ENCODE measurements at regions not wholly inside any gene's neighbourhood (a gene's known extent, or its start where the extent isn't known, plus 50 kb on each side); places are given as distances from the start of the nearest gene placed in this dataset.

DNA sequence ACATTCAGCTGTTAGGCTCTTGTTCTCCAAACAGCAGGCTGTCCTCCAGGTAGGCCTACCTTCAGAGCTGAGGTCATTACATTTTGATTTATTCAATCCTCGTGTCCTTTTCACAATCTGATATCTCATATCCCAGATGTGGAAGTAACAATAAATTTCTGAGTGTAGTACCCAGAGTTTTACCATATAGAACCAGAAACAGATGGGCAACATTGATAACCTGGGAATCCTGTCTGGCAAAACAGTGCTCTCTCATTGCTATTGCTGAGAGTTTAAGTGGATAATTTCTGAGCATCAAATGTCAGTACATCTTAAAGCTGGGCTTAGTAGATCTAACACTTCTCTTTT, 1007.8 kb downstream of the REEP3 start:
- Histone ChIP-seq H3K9ac (ENCODE audit: low read length) (no peak overlapping the region), H3K27ac (ENCODE audit: low read depth, low read length) (no peak overlapping the region), H3K4me1 (ENCODE audit: control insufficient read depth, insufficient read depth, low read length) (no peaks in the 10 kb centered on the region), H3K27me3 (ENCODE audit: control insufficient read depth, insufficient read depth, low read length) (no peaks in the 10 kb centered on the region), H3K4me3 (ENCODE audit: low read length) (no peak overlapping the region), H3K36me3 (ENCODE audit: control insufficient read depth, insufficient read depth, low read length) (no peaks in the 10 kb centered on the region)

DNA sequence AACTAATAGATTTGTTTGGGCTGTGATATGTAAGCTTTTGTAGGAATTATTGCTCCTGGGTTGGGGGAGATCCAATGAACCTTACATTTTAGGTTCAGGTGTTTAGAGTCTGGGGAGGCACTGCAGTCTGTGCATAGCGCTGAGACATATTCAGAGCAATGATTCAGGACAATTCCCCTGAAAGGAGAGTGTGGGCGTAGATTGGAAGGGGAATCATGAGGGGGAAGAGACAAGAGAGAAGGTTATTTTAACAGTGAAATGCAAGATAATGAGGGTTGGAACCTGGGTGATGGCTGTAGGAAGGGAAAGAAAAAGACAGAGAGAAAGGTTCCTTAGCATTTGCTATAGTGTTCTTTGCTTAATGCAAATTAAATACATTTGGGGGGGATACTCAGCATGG, 1013.4 kb downstream of the REEP3 start:
- no peaks in the 10 kb centered on the region for H3K4me1 ChIP-seq (ENCODE audit: control insufficient read depth, insufficient read depth, low read length)
- H3K27me3 ChIP-seq (ENCODE audit: control insufficient read depth, insufficient read depth, low read length) = no peaks in the 10 kb centered on the region
- no peaks in the 10 kb centered on the region for H3K36me3 ChIP-seq (ENCODE audit: control insufficient read depth, insufficient read depth, low read length)
- H3K27ac ChIP-seq (ENCODE audit: low read depth, low read length) = no peak overlapping the region
- H3K4me3 ChIP-seq (ENCODE audit: low read length) = no peak overlapping the region
- no peak overlapping the region for H3K9ac ChIP-seq (ENCODE audit: low read length)

DNA sequence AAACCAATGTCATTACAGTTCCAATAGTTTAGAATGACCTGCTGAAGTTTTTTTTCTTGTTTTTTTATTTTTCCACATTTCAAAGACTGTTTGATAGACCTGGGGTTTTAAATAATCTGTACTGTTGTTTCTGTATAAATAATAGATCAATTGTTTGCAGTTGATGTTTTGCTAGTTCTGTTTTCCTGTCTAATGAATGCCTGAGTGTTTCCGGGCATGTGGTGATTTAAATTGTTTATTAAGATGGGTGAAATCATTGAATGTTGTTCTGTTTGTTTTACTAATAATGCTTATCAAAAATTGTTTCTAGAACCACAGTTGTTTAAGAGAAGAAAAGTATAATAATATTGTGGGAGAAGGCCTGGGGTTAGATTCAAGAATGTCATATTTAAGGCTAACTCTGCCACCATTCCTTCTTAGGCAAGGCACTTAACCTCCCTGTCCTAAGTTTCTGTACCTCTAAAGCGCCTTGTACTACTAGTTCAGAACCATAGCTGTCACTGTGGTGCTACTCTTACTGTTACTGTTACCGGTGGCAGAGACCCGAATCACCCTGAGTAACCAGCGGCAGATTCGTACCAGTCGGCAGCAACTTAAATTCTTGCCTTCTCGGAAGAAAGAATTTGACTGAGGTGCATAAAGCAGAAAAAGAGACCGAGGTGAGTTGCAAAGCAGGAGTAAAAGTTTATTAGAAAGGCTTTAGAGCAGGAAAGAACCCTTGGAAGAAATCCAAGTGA, 1014.1 kb downstream of the REEP3 start:
- Histone ChIP-seq H3K27ac (ENCODE audit: low read depth, low read length) (no peak overlapping the region), H3K4me1 (ENCODE audit: control insufficient read depth, insufficient read depth, low read length) (no peaks in the 10 kb centered on the region), H3K4me3 (ENCODE audit: low read length) (no peak overlapping the region), H3K36me3 (ENCODE audit: control insufficient read depth, insufficient read depth, low read length) (no peaks in the 10 kb centered on the region), H3K27me3 (ENCODE audit: control insufficient read depth, insufficient read depth, low read length) (no peaks in the 10 kb centered on the region), H3K9ac (ENCODE audit: low read length) (no peak overlapping the region)

DNA sequence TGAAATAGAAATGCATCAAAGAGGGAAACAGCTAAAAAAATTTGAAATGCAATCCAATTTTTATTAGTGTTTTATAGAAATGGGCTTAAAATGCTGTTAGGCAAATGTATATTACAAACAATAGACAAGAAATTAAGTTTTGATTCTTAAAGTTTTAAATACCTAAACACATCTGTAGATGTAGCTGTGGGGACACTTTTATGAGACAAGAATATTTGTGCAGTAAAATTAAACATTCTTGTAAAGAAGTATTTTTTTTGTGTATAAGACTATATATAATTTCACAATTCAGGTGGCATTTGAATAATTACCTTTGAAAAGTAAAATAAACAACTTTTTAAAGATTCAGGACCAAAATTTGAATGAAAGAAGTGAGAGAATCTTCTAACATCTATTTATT, 1015.9 kb downstream of the REEP3 start:
- Histone ChIP-seq H3K36me3 (ENCODE audit: control insufficient read depth, insufficient read depth, low read length) (no peaks in the 10 kb centered on the region), H3K27ac (ENCODE audit: low read depth, low read length) (no peak overlapping the region), H3K4me3 (ENCODE audit: low read length) (no peak overlapping the region), H3K9ac (ENCODE audit: low read length) (no peak overlapping the region), H3K4me1 (ENCODE audit: control insufficient read depth, insufficient read depth, low read length) (no peaks in the 10 kb centered on the region), H3K27me3 (ENCODE audit: control insufficient read depth, insufficient read depth, low read length) (no peaks in the 10 kb centered on the region)

DNA sequence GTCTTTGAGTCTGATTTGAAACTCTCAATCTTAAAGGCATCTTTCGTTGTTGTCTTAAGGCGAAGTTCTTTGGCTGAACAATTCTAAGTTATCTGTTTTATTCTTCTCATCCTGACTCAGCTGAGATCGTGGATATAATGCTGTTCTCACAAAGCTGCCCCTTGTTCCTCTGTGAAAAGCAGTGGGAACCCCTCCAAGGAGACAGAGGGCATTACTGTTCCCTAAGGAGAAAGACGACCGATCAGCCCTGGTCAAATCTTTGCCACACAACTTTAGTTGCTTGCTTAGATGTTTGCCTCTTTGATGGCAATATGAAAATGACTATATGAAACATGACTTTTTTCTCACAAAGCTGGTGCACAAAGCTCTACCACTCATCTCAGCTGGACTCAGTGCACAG, 1016.7 kb downstream of the REEP3 start:
- no peak overlapping the region for H3K9ac ChIP-seq (ENCODE audit: low read length)
- no peak overlapping the region for H3K4me3 ChIP-seq (ENCODE audit: low read length)
- no peaks in the 10 kb centered on the region for H3K4me1 ChIP-seq (ENCODE audit: control insufficient read depth, insufficient read depth, low read length)
- H3K27me3 ChIP-seq (ENCODE audit: control insufficient read depth, insufficient read depth, low read length) = no peaks in the 10 kb centered on the region
- no peaks in the 10 kb centered on the region for H3K36me3 ChIP-seq (ENCODE audit: control insufficient read depth, insufficient read depth, low read length)
- H3K27ac ChIP-seq (ENCODE audit: low read depth, low read length) = no peak overlapping the region

DNA sequence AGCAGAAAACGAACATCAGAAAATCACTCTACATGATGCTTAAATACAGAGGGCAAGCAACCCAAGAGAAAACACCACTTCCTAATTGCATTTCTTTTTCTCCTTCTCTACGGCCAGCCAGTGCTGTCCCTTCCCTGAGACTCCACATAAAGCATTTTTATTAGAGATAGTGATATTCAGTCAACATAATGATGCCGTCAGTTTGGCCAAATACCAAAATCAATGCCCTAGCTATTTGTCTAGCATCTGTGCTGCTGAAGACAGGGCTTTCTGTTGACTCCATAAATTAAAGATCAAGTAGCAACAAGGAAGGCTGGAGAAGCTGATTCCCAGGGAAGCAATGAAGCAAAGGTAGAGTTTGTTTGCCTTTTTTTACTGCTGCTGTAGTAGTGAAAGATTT, 1024.9 kb downstream of the REEP3 start:
- Histone ChIP-seq H3K4me3 (ENCODE audit: low read length) (no peak overlapping the region), H3K4me1 (ENCODE audit: control insufficient read depth, insufficient read depth, low read length) (no peaks in the 10 kb centered on the region), H3K36me3 (ENCODE audit: control insufficient read depth, insufficient read depth, low read length) (no peaks in the 10 kb centered on the region), H3K27me3 (ENCODE audit: control insufficient read depth, insufficient read depth, low read length) (no peaks in the 10 kb centered on the region), H3K27ac (ENCODE audit: low read depth, low read length) (no peak overlapping the region), H3K9ac (ENCODE audit: low read length) (no peak overlapping the region)

DNA sequence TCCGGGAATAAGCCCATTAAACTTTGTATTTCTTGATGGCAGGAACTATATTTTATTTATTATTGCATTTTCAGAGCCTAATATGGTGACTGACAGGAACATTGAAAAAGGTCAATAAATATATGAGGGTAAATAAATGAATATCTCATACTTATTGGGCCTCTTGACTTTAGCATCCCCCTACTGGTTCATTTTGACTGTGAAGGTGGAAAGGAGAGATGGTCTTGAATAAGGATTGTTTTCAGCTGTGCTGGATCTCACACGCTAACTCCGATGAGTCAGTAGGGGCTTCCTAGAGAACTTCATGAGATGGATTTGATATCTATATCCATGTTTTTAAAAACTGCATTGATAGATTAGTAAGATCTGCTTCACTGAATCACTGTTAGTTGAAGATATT, 1026.0 kb downstream of the REEP3 start:
- Histone ChIP-seq H3K27ac (ENCODE audit: low read depth, low read length) (no peak overlapping the region), H3K9ac (ENCODE audit: low read length) (no peak overlapping the region), H3K27me3 (ENCODE audit: control insufficient read depth, insufficient read depth, low read length) (no peaks in the 10 kb centered on the region), H3K4me3 (ENCODE audit: low read length) (no peak overlapping the region), H3K4me1 (ENCODE audit: control insufficient read depth, insufficient read depth, low read length) (no peaks in the 10 kb centered on the region), H3K36me3 (ENCODE audit: control insufficient read depth, insufficient read depth, low read length) (no peaks in the 10 kb centered on the region)

DNA sequence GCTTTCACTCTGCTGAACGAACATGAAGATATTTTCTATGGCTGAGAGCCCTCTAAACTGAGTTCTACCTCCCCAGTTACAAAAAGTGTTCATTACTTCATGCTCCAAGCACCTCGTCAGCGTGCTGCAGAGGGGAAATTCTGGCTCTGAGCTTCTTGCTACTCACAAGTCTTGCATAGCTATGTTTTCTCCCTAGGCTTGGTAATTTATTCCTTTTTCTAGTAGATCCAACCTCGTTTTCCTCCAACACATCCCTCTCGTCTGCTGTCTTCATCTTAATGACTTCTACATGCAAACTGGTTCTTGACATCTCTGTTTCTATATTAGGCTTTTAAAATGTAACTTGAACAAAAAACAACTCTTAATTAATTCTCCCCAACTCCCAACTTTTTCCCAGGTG, 1034.5 kb downstream of the REEP3 start:
- Histone ChIP-seq H3K9ac (ENCODE audit: low read length) (no peak overlapping the region), H3K4me1 (ENCODE audit: control insufficient read depth, insufficient read depth, low read length) (no peaks in the 10 kb centered on the region), H3K4me3 (ENCODE audit: low read length) (no peak overlapping the region)

DNA sequence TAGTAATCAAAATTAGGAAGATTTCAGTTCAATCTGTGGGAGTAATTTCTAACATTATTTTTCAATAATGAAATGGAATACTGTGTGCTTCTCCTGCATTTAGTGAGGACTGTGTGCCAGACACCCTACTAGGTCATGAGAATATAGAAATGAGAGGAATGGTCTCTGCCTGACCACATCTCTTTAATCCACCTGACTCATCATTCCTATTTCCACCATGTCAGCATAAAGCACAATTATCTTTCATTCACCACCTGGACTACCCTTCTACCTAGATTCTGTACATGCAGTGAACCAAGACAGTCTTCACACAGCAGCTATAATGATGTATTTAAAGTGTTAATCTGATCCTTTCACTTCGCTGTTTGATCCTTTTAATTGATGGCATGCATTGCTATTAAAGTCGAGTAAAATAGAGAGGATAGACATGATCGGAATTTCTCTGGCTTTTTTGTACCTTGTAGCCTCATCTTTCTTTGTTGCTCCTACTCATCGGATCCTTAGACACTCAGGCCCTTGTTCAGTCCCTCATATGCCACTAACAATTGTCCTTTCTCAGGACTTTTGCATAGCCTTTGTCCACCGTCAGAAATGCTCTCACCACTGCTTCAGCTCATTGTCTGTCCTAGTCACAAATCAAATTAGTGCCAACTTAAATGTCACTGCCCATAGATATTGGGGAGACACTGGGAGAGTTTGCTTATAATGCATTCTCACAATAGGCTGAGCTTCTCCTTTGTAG, 1037.1 kb downstream of the REEP3 start:
- no peaks in the 10 kb centered on the region for H3K27me3 ChIP-seq (ENCODE audit: control insufficient read depth, insufficient read depth, low read length)
- no peaks in the 10 kb centered on the region for H3K36me3 ChIP-seq (ENCODE audit: control insufficient read depth, insufficient read depth, low read length)
- H3K27ac ChIP-seq (ENCODE audit: low read depth, low read length) = no peak overlapping the region
- H3K9ac ChIP-seq (ENCODE audit: low read length) = no peak overlapping the region
- no peak overlapping the region for H3K4me3 ChIP-seq (ENCODE audit: low read length)
- H3K4me1 ChIP-seq (ENCODE audit: control insufficient read depth, insufficient read depth, low read length) = no peaks in the 10 kb centered on the region

More for the DNA sequence above, 1034.5 kb downstream of the REEP3 start:
- no peaks in the 10 kb centered on the region for H3K36me3 ChIP-seq (ENCODE audit: control insufficient read depth, insufficient read depth, low read length)
- H3K27ac ChIP-seq (ENCODE audit: low read depth, low read length) = no peak overlapping the region
- no peaks in the 10 kb centered on the region for H3K27me3 ChIP-seq (ENCODE audit: control insufficient read depth, insufficient read depth, low read length)

DNA sequence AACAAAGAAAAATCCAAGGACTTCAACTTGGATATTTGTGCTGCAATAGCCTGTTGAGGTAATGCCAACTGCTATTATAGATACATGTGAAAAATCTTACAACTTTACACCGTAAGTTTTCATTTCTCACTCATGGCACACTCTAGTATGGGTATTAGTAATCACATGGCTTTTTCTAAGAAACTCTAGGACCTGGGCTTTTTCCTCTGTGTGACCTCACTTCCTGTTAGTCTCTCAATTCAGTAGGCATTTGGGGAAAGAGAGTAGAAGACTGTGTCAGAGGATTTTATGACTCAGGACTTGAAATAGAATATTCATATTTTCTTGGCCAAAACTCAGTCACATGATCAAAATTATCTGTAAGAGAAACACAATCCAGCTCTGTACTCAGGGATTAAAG, 1049.9 kb downstream of the REEP3 start:
- no peaks in the 10 kb centered on the region for H3K4me1 ChIP-seq (ENCODE audit: control insufficient read depth, insufficient read depth, low read length)
- H3K27me3 ChIP-seq (ENCODE audit: control insufficient read depth, insufficient read depth, low read length) = no peaks in the 10 kb centered on the region
- H3K36me3 ChIP-seq (ENCODE audit: control insufficient read depth, insufficient read depth, low read length) = no peaks in the 10 kb centered on the region
- H3K4me3 ChIP-seq (ENCODE audit: low read length) = no peak overlapping the region
- no peak overlapping the region for H3K9ac ChIP-seq (ENCODE audit: low read length)
- no peak overlapping the region for H3K27ac ChIP-seq (ENCODE audit: low read depth, low read length)

DNA sequence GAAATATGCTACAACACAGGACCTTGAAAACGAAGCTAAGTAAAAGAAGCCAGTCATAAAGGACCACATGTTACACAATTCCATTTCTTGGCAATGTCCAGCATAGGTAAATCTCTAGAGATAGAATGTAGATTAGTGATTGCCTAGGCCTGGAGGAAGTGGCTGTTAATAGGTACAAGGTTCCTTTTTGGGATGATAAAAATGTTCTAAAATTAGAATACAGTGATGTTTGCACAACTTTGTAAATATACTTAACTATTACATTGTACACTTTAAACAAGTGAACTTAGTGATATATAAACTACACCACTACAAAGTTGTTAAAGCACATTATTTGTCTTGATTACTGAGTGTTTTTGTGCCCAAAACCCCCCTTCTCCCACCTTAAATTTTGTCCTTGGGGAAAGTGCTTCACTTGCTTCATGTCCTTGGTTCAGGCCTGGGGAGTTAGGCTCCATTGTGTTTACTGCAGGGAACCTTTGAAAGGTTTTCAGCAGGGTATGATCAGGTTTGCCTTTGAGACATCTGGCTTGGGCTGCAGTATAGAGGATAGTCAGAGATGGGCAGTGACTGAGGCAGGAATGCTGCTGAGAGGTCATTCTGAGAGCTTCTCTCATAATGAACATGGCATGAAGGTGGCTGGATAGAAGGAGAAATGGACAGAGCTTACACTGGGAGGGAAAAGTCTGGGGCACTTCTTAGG, 1052.6 kb downstream of the REEP3 start:
- Histone ChIP-seq H3K27ac (ENCODE audit: low read depth, low read length) (no peak overlapping the region), H3K4me3 (ENCODE audit: low read length) (no peak overlapping the region), H3K27me3 (ENCODE audit: control insufficient read depth, insufficient read depth, low read length) (no peaks in the 10 kb centered on the region), H3K36me3 (ENCODE audit: control insufficient read depth, insufficient read depth, low read length) (no peaks in the 10 kb centered on the region), H3K4me1 (ENCODE audit: control insufficient read depth, insufficient read depth, low read length) (no peaks in the 10 kb centered on the region), H3K9ac (ENCODE audit: low read length) (no peak overlapping the region)

DNA sequence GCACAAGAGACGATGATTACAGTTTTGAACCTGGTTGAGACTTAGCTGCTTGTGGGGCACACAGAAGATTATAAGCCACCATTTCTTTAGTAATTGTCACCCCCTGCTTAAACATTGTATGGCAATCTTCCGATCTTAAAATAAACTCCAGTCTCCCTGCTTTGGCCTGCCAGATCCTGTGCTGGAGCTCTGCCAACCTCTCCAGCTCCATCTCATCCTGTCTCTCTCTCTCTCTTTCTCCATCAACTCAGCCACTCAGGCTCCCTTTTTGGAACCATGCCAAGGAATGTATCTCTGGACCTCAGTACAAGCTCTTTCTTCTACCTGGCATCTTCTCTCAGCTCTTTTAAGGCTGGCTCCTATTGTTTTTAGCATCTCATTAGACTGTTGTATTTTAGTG, 1053.2 kb downstream of the REEP3 start:
- Histone ChIP-seq H3K9ac (ENCODE audit: low read length) (no peak overlapping the region), H3K4me1 (ENCODE audit: control insufficient read depth, insufficient read depth, low read length) (no peaks in the 10 kb centered on the region), H3K27ac (ENCODE audit: low read depth, low read length) (no peak overlapping the region)

More for the DNA sequence above, 1053.2 kb downstream of the REEP3 start:
- Histone ChIP-seq H3K27me3 (ENCODE audit: control insufficient read depth, insufficient read depth, low read length) (no peaks in the 10 kb centered on the region), H3K4me3 (ENCODE audit: low read length) (no peak overlapping the region), H3K36me3 (ENCODE audit: control insufficient read depth, insufficient read depth, low read length) (no peaks in the 10 kb centered on the region)
